ENCODE measurements at regions not wholly inside any gene's neighbourhood (a gene's known extent, or its start where the extent isn't known, plus 50 kb on each side); places are given as distances from the start of the nearest gene placed in this dataset.

DNA sequence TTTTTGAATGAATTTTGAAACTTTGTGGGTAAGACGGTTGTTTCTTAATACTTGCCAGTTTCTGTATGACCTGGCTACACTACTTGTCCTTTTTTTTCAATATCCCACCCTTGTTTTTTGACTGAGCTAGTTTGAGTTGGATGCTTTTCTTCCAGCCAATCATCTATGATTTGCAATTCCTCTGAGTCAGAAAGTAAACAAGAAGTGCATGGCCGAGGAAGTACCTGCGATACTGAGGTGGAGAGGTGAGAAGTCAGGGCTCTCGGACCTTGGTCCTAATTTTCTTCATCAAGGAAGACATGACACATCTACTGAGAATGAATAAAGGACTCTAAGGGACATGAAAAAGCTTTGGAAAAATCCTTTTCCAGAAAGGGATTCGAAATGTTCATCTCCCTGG lies 185.7 kb downstream of the LINC00237 start:
- TF ChIP-seq, protein P1, sequence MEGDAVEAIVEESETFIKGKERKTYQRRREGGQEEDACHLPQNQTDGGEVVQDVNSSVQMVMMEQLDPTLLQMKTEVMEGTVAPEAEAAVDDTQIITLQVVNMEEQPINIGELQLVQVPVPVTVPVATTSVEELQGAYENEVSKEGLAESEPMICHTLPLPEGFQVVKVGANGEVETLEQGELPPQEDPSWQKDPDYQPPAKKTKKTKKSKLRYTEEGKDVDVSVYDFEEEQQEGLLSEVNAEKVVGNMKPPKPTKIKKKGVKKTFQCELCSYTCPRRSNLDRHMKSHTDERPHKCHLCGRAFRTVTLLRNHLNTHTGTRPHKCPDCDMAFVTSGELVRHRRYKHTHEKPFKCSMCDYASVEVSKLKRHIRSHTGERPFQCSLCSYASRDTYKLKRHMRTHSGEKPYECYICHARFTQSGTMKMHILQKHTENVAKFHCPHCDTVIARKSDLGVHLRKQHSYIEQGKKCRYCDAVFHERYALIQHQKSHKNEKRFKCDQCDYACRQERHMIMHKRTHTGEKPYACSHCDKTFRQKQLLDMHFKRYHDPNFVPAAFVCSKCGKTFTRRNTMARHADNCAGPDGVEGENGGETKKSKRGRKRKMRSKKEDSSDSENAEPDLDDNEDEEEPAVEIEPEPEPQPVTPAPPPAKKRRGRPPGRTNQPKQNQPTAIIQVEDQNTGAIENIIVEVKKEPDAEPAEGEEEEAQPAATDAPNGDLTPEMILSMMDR (IDR thresholded peaks at IDR 0.05; ENCODE audit: low read depth, low read length): no peak
- H3K4me1 ChIP-seq (ENCODE audit: low read depth): no peaks in the 10 kb centered on the region
- H3K36me3 ChIP-seq: no peaks in the 10 kb centered on the region
- no peak overlapping the region for H3K4me3 ChIP-seq
- H3K27ac ChIP-seq: no peak overlapping the region
- H3K9me3 ChIP-seq (ENCODE audit: low read depth): no peaks in the 10 kb centered on the region
- no peak for DNase-seq (ENCODE audit: low read depth in 1 of 2, low spot score in 1 of 2)
- H3K27me3 ChIP-seq: no peaks in the 10 kb centered on the region

- H3K27me3 ChIP-seq: no peaks in the 10 kb centered on the region
- no peaks in the 10 kb centered on the region for H3K36me3 ChIP-seq
- DNase-seq (ENCODE audit: low read depth in 1 of 2, low spot score in 1 of 2): no peak
- TF ChIP-seq, protein P1 (IDR thresholded peaks at IDR 0.05; ENCODE audit: low read depth, low read length): no peak
- H3K27ac ChIP-seq: no peak overlapping the region
- no peaks in the 10 kb centered on the region for H3K4me1 ChIP-seq (ENCODE audit: low read depth)
- H3K9me3 ChIP-seq (ENCODE audit: low read depth): no peaks in the 10 kb centered on the region
- no peak overlapping the region for H3K4me3 ChIP-seq
Measured at GRCh38 chr20:20915844-20916243, 190.3 kb downstream of the LINC00237 start.

GRCh38 chr20:20904501-20904831 lies 192.0 kb upstream of the RALGAPA2 start:
- H3K27ac ChIP-seq: no peak overlapping the region
- DNase-seq (ENCODE audit: low read depth in 1 of 2, low spot score in 1 of 2): no peak
- no peak overlapping the region for H3K4me3 ChIP-seq
- no peaks in the 10 kb centered on the region for H3K4me1 ChIP-seq (ENCODE audit: low read depth)
- TF ChIP-seq, protein P1 (IDR thresholded peaks at IDR 0.05; ENCODE audit: low read depth, low read length): no peak
- H3K9me3 ChIP-seq (ENCODE audit: low read depth): no peaks in the 10 kb centered on the region
- H3K36me3 ChIP-seq: no peaks in the 10 kb centered on the region
- H3K27me3 ChIP-seq: no peaks in the 10 kb centered on the region

DNA sequence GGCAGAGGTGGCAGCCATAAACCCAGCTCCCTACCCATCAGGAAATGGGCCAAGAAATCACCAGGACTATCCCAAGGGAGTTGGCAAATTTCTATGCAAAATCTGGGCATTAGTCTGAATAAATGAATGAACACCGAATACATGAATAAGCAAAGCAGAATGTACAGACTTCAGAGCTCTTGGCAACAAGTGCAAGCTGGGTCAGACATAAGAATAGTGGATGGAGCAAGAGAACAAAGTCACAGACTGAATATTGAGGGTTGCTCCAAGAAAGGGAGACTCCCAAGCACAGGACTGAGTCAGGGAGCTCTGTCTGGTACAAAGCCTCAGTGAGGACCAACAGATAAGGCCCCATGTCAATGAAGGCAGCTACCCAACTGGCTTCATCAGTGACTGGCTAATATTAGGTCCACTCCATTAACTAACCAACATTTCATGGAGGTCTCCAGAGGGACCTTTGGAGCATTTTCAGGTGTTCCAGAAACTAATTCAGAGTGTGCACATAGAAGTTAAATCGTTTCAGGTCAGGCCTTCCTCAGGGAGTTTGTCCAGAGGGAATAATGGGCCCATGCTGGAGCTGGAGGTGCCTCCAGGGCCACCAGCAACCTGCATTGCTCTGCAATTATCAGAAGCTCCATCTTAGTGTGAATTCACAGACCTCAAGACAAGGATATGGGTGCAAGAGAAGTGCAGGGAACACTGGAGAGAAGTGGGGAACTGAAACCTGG lies 191.5 kb upstream of the RALGAPA2 start:
- no peak for DNase-seq (ENCODE audit: low read depth in 1 of 2, low spot score in 1 of 2)
- H3K9me3 ChIP-seq (ENCODE audit: low read depth): no peaks in the 10 kb centered on the region
- TF ChIP-seq, protein P1 (IDR thresholded peaks at IDR 0.05; ENCODE audit: low read depth, low read length): no peak
- H3K27me3 ChIP-seq: no peaks in the 10 kb centered on the region
- no peak overlapping the region for H3K4me3 ChIP-seq
- no peak overlapping the region for H3K27ac ChIP-seq
- no peaks in the 10 kb centered on the region for H3K4me1 ChIP-seq (ENCODE audit: low read depth)
- H3K36me3 ChIP-seq: no peaks in the 10 kb centered on the region

GRCh38 chr20:20897922-20898321 lies 185.5 kb upstream of the RALGAPA2 start:
- no peak overlapping the region for H3K27ac ChIP-seq
- no peaks in the 10 kb centered on the region for H3K4me1 ChIP-seq (ENCODE audit: low read depth)
- no peak for DNase-seq (ENCODE audit: low read depth in 1 of 2, low spot score in 1 of 2)
- H3K4me3 ChIP-seq: no peak overlapping the region
- no peaks in the 10 kb centered on the region for H3K9me3 ChIP-seq (ENCODE audit: low read depth)
- H3K36me3 ChIP-seq: no peaks in the 10 kb centered on the region
- H3K27me3 ChIP-seq: no peaks in the 10 kb centered on the region
- TF ChIP-seq, protein P1 (IDR thresholded peaks at IDR 0.05; ENCODE audit: low read depth, low read length): no peak
